ENCODE measurements at regions not wholly inside any gene's neighbourhood (a gene's known extent, or its start where the extent isn't known, plus 50 kb on each side); places are given as distances from the start of the nearest gene placed in this dataset.
A peak's percentile ranks its signal among the peaks of the same experiment; 100 is the strongest.
"Not testable (repeated sequence)": the region's sequence is repeated elsewhere in the genome, so short reads cannot be mapped to it uniquely, and the experiment has no call there.

DNA sequence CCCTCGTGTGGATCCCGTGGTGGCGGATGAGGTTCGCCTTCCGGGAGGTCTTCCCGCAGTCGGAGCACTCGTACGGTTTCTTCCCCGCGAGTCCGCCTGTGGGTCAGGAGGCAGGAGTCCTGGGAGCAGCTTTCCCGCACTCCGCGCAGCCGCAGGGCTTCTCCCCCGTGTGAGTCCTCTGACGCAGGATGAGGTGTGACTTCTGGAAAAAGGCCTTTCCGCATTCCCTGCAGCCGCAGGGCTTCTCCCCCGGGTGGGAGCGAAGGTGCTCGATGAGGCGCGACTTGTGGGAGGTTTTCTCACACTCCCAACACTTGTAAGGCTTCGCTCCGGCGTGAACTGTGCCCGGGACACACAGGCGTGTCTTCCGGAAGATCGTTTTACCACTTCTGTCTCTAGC lies 68.8 kb upstream of the WIPI2 start:
- not testable (repeated sequence) for DNase-seq

DNA sequence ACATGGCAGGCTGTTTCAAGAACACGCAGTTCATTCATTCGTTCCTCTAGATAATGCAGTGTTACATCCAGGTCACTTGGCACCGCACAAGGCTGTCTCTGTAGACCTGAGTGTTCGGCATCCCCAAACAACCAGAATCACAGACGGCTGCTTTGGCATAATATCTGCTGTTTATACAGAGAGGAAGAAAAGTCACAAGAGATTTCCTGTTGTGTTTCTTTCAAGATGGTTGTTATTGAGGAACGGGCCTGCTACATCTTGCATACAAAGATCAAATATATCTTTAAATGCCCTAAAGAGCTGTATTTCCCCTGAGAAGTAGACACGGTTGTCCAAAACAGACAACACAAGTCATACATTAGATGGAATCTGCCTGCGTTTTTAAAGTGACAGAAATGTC lies 58.8 kb upstream of the WIPI2 start:
- peak in 1 of 2 donors; percentile 28 for DNase-seq

DNA sequence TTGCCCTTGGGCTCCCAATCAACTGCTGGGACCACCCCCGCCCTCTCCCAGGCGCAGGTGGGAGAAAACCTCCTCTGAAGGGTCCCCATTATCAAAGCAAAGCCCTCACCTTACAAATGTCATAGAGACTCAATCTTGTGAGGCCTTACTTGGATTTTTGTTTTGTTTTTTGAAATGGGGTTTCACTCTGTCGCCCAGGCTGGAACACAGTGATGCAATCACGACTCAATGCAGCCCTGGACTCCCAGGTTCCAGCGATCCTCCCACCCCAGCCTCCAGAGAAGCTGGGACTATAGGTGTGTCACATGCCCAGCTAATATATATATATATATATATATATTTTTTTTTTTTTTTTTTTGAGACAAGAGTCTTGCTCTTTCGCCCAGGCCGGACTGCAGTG lies 57.5 kb upstream of the WIPI2 start:
- no peak for DNase-seq

DNA sequence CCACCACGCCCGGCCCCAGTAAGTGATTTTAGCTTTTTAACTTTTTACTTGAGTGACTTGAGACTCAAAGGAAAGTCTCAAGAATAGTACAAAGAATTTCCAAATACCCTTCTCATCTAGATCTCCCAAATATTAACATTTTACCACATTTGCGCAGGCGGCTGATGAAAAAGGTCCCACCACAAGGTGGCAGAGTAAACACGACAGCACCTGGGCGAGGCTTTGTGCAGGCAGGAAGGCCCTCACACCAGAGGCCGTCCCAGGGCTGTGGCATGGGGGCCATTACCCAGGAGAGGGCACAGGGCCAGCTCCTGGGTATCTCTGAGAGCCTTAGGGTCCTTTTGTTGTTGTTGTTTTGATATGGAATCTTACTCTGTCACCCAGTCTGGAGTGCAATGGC lies 50.0 kb upstream of the WIPI2 start:
- peak; percentile 30 to 40 for DNase-seq
